Suprapubic skin (tissue), 4 donors: ENCODE measurements at regions not wholly inside any gene's neighbourhood (a gene's known extent, or its start where the extent isn't known, plus 50 kb on each side); places are given as distances from the start of the nearest gene placed in this dataset.

ENCODE experiments used
- DNase-seq, 2 donors: peaks; one replicate each; pipeline ENCODE4 v3.0.0-alpha.2; 2019; ENCODE audit warnings: low spot score in 2 of 2
- H3K27ac ChIP-seq: fragments of 200-600 bp; sonication (generic); one replicate; pipeline ENCODE4 v1.5.1; 2019
- H3K27me3 ChIP-seq: fragments of 200-600 bp; sonication (generic); one replicate; pipeline ENCODE4 v1.5.1; 2019
- H3K36me3 ChIP-seq: fragments of 200-600 bp; sonication (generic); one replicate; pipeline ENCODE4 v1.5.1; 2019
- H3K4me1 ChIP-seq: fragments of 200-600 bp; sonication (generic); one replicate; pipeline ENCODE4 v1.5.1; 2019
- H3K4me3 ChIP-seq: fragments of 200-600 bp; sonication (generic); one replicate; pipeline ENCODE4 v1.5.1; 2019; ENCODE audit warnings: mild to moderate bottlenecking
- H3K9me3 ChIP-seq: fragments of 200-600 bp; sonication (generic); one replicate; pipeline ENCODE4 v1.5.1; 2019
- CTCF ChIP-seq, 2 donors: fragments of 200-600 bp in 1 of 2; fragments of 450-650 bp in 1 of 2; sonication (generic) in 1 of 2; IDR thresholded peaks; one replicate each; pipeline ENCODE4 v1.5.1; 2016 to 2019; ENCODE audit warnings: antibody characterized with exemption in 2 of 2, mild to moderate bottlenecking in 1 of 2, moderate library complexity in 1 of 2
- EP300 ChIP-seq: sonication (generic); formaldehyde crosslinking; IDR thresholded peaks from one replicate; pipeline ENCODE4 v1.6.1; 2017; ENCODE audit warnings: antibody characterized with exemption
- POLR2A ChIP-seq, 2 donors: fragments of 450-650 bp; IDR thresholded peaks; one replicate each; pipeline ENCODE4 v1.6.1; 2017; ENCODE audit warnings: antibody characterized with exemption in 2 of 2, mild to moderate bottlenecking in 2 of 2, moderate library complexity in 2 of 2
- POLR2AphosphoS5 ChIP-seq, 3 donors: sonication (generic); formaldehyde crosslinking; IDR thresholded peaks; one replicate each; pipeline ENCODE4 v1.6.1; 2017; ENCODE audit warnings: antibody characterized with exemption in 3 of 3
- WGBS: methylation state at CpG from one replicate; pipeline ENCODE4 v1.1.5; 2018; 5-methylcytosine and 5-hydroxymethylcytosine counted together

GRCh38 chr10:109624939-109625338 is 298.4 kb downstream of the XPNPEP1 start:
- H3K9me3 ChIP-seq, result no peaks in the 10 kb centered on the region
- 82% methylated on average over 2 of the region's 2 CpGs for WGBS

GRCh38 chr10:109622566-109622965 is 300.7 kb downstream of the XPNPEP1 start:
- H3K4me3 ChIP-seq, result no peak overlapping the region

More at GRCh38 chr10:109624939-109625338, 298.4 kb downstream of the XPNPEP1 start:
- TF ChIP-seq POLR2A (IDR thresholded peaks at IDR 0.05), result no peak
- no peak for TF ChIP-seq CTCF (IDR thresholded peaks at IDR 0.05)
- no peak for TF ChIP-seq EP300
- no peak for TF ChIP-seq POLR2AphosphoS5 (IDR thresholded peaks at IDR 0.05)
- Histone ChIP-seq H3K4me3 (no peak overlapping the region), H3K4me1 (no peaks in the 10 kb centered on the region), H3K27me3 (no peaks in the 10 kb centered on the region), H3K27ac (no peak overlapping the region), H3K36me3 (no peaks in the 10 kb centered on the region)
- no peak for DNase-seq

GRCh38 chr10:109620396-109620795 is 302.9 kb downstream of the XPNPEP1 start:
- TF ChIP-seq EP300, result no peak
- Histone ChIP-seq H3K27ac (no peak overlapping the region), H3K36me3 (no peaks in the 10 kb centered on the region), H3K4me3 (no peak overlapping the region), H3K4me1 (no peaks in the 10 kb centered on the region), H3K27me3 (no peaks in the 10 kb centered on the region), H3K9me3 (no peaks in the 10 kb centered on the region)
- 56% methylated on average over 3 of the region's 3 CpGs for WGBS
- DNase-seq, result no peak

More at GRCh38 chr10:109622566-109622965, 300.7 kb downstream of the XPNPEP1 start:
- Histone ChIP-seq H3K9me3 (no peaks in the 10 kb centered on the region), H3K4me1 (no peaks in the 10 kb centered on the region), H3K27me3 (no peaks in the 10 kb centered on the region), H3K36me3 (no peaks in the 10 kb centered on the region), H3K27ac (no peak overlapping the region)
- TF ChIP-seq POLR2AphosphoS5 (IDR thresholded peaks at IDR 0.05), result no peak
- TF ChIP-seq CTCF (IDR thresholded peaks at IDR 0.05), result no peak
- no peak for TF ChIP-seq EP300
- TF ChIP-seq POLR2A (IDR thresholded peaks at IDR 0.05), result no peak
- WGBS, result 84% methylated on average over 3 of the region's 3 CpGs
- DNase-seq, result no peak

- no peak overlapping the region for H3K4me3 ChIP-seq
- no peak for DNase-seq
- no peaks in the 10 kb centered on the region for H3K4me1 ChIP-seq
- H3K9me3 ChIP-seq, result no peaks in the 10 kb centered on the region
- H3K36me3 ChIP-seq, result no peaks in the 10 kb centered on the region
- WGBS, result 92% methylated on average over 1 of the region's 1 CpG
- no peaks in the 10 kb centered on the region for H3K27me3 ChIP-seq
- H3K27ac ChIP-seq, result no peak overlapping the region
- TF ChIP-seq POLR2AphosphoS5 (IDR thresholded peaks at IDR 0.05) (no peak), CTCF (IDR thresholded peaks at IDR 0.05) (no peak), POLR2A (IDR thresholded peaks at IDR 0.05) (no peak), EP300 (no peak)
Measured at GRCh38 chr10:109619914-109620313, 303.4 kb downstream of the XPNPEP1 start.

GRCh38 chr10:109618748-109619147 is 304.6 kb downstream of the XPNPEP1 start:
- no peak overlapping the region for H3K27ac ChIP-seq
- TF ChIP-seq POLR2A (IDR thresholded peaks at IDR 0.05), result no peak
- TF ChIP-seq POLR2AphosphoS5 (IDR thresholded peaks at IDR 0.05), result no peak
- no peak for TF ChIP-seq EP300
- TF ChIP-seq CTCF (IDR thresholded peaks at IDR 0.05), result no peak
- H3K27me3 ChIP-seq, result no peaks in the 10 kb centered on the region
- no peak for DNase-seq
- no peaks in the 10 kb centered on the region for H3K4me1 ChIP-seq
- no peaks in the 10 kb centered on the region for H3K36me3 ChIP-seq
- H3K4me3 ChIP-seq, result no peak overlapping the region
- no peaks in the 10 kb centered on the region for H3K9me3 ChIP-seq
- 97% methylated on average over 1 of the region's 1 CpG for WGBS

- Histone ChIP-seq H3K9me3 (no peaks in the 10 kb centered on the region), H3K27me3 (no peaks in the 10 kb centered on the region), H3K4me3 (no peak overlapping the region), H3K36me3 (no peaks in the 10 kb centered on the region), H3K4me1 (no peaks in the 10 kb centered on the region), H3K27ac (no peak overlapping the region)
- no peak for TF ChIP-seq POLR2A (IDR thresholded peaks at IDR 0.05)
- no peak for TF ChIP-seq CTCF (IDR thresholded peaks at IDR 0.05)
- no peak for TF ChIP-seq POLR2AphosphoS5 (IDR thresholded peaks at IDR 0.05)
- TF ChIP-seq EP300, result no peak
- DNase-seq, result no peak
- WGBS, result 0% methylated on average over 1 of the region's 1 CpG
Measured at GRCh38 chr10:109618301-109618700, 305.0 kb downstream of the XPNPEP1 start.
